ENCODE measurements at regions not wholly inside any gene's neighbourhood (a gene's known extent, or its start where the extent isn't known, plus 50 kb on each side); places are given as distances from the start of the nearest gene placed in this dataset.

DNA sequence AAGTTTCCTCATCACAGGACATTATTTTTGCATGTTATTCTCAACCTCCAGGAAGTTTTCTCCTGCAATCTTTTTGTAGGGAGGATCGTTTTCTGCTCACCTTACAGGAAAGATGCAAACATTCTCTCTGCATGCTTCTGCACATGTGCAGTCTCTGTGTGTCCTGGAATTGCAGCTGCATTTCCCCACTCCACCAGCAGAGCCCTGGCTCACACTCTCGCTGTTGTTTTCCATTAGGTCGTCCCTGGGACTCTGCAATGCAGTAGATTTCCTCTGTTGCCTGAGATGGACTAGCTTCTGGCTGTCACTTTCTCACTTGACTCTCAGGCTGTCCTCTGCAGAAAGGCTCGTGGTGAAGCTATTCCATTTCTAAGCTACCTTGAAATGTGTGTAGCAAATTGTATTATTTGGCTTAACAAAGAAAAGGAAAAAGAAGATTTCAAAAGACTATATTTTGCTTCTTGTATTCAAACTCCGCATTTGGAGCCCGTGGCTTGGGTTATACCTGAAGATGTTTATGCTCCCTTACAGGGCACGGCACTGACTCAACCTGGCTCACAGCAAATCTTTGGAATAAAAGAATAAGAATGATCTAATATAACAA is 346.7 kb downstream of the RAD51AP2 start:
- no peaks in the 10 kb centered on the region for H3K36me3 Mint-ChIP-seq (ENCODE audit: low read depth)
- H3K27me3 Mint-ChIP-seq (ENCODE audit: insufficient read depth): no peaks in the 10 kb centered on the region
- H3K36me3 ChIP-seq (ENCODE audit: control insufficient read depth, insufficient read depth, low read length): no peaks in the 10 kb centered on the region
- no peak overlapping the region for H3K4me3 Mint-ChIP-seq
- H3K9me3 Mint-ChIP-seq: no peaks in the 10 kb centered on the region
- no peaks in the 10 kb centered on the region for H3K27me3 ChIP-seq (ENCODE audit: control insufficient read depth, insufficient read depth, low read length, poor library complexity, severe bottlenecking)
- H3K27ac Mint-ChIP-seq: no peak overlapping the region
- no peak overlapping the region for H3K27ac ChIP-seq (ENCODE audit: low read depth, low read length)
- H3K9me3 ChIP-seq (ENCODE audit: control insufficient read depth, low read length): no peaks in the 10 kb centered on the region
- no peak overlapping the region for H3K9ac ChIP-seq (ENCODE audit: extremely low read depth, low read length, poor library complexity, severe bottlenecking)
- no peaks in the 10 kb centered on the region for H3K4me1 ChIP-seq (ENCODE audit: control insufficient read depth, insufficient read depth, low read length)
- peak; percentile 89 for DNase-seq
- TF ChIP-seq, protein P1, sequence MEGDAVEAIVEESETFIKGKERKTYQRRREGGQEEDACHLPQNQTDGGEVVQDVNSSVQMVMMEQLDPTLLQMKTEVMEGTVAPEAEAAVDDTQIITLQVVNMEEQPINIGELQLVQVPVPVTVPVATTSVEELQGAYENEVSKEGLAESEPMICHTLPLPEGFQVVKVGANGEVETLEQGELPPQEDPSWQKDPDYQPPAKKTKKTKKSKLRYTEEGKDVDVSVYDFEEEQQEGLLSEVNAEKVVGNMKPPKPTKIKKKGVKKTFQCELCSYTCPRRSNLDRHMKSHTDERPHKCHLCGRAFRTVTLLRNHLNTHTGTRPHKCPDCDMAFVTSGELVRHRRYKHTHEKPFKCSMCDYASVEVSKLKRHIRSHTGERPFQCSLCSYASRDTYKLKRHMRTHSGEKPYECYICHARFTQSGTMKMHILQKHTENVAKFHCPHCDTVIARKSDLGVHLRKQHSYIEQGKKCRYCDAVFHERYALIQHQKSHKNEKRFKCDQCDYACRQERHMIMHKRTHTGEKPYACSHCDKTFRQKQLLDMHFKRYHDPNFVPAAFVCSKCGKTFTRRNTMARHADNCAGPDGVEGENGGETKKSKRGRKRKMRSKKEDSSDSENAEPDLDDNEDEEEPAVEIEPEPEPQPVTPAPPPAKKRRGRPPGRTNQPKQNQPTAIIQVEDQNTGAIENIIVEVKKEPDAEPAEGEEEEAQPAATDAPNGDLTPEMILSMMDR (conservative IDR thresholded peaks at IDR 0.05): peak; percentile 83
- WGBS, 2 experiments (ENCODE audit: insufficient coverage in 1 of 2, insufficient read length in 1 of 2): 0 to 58% methylated on average over 2 to 7 of the region's 7 CpGs
- no peak overlapping the region for H3K4me3 ChIP-seq (ENCODE audit: low read length)
- H3K4me1 Mint-ChIP-seq: peaks cover 4% of the 10 kb centered on the region

DNA sequence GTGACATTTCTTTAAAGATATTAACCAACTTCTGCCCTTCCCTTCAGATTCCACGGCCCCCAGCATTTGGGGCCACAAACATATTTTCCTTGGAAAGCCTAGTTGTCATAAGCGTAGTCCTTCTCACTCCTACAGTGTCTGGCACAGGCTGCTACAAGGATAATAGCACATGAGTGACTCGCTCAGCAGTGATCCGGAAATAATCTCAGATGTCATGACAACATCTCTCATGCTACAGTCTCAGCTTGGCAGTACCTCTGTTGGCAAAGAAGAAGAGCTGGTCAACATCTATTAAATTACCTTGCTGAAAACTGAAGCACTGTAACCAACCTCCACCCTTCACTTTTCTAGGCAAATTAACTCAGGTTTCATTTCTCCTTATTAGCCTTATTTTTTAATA is 351.7 kb downstream of the RAD51AP2 start:
- Histone ChIP-seq H3K27me3 (ENCODE audit: control insufficient read depth, insufficient read depth, low read length, poor library complexity, severe bottlenecking) (no peaks in the 10 kb centered on the region), H3K9me3 (ENCODE audit: control insufficient read depth, low read length) (no peaks in the 10 kb centered on the region), H3K27ac (ENCODE audit: low read depth, low read length) (no peak overlapping the region), H3K36me3 (ENCODE audit: control insufficient read depth, insufficient read depth, low read length) (no peaks in the 10 kb centered on the region), H3K9ac (ENCODE audit: extremely low read depth, low read length, poor library complexity, severe bottlenecking) (no peak overlapping the region), H3K4me3 (ENCODE audit: low read length) (no peak overlapping the region), H3K4me1 (ENCODE audit: control insufficient read depth, insufficient read depth, low read length) (no peaks in the 10 kb centered on the region)
- Mint-ChIP-seq H3K4me3 (no peak overlapping the region), H3K27ac (no peak overlapping the region), H3K4me1 (peaks cover 2% of the 10 kb centered on the region), H3K36me3 (ENCODE audit: low read depth) (no peaks in the 10 kb centered on the region), H3K27me3 (ENCODE audit: insufficient read depth) (no peaks in the 10 kb centered on the region), H3K9me3 (no peaks in the 10 kb centered on the region)
- DNase-seq: no peak
- 92 to 98% methylated on average over 4 of the region's 4 CpGs for WGBS, 2 experiments (ENCODE audit: insufficient coverage in 1 of 2, insufficient read length in 1 of 2)
- TF ChIP-seq, protein P1 (conservative IDR thresholded peaks at IDR 0.05): no peak

DNA sequence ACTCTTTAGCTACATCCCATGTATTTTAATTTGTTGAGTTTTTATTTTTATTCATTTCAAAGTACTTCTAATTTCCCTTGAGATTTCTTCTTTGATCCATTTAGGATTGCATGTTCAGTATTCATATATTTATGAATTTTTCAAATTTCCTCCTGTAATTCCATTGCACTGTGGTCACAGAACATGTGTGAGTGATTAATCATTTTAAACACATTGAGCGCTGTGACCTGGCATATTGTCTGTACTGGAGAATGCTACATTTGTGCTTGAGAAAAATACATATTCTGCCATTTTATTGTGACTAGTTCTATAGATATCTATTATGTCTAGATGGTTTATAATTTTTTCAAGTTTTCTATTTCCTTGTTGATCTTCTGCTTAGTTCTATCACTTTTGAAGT is 353.7 kb downstream of the RAD51AP2 start:
- no peak overlapping the region for H3K27ac Mint-ChIP-seq
- H3K4me1 Mint-ChIP-seq: no peaks in the 10 kb centered on the region
- no peaks in the 10 kb centered on the region for H3K9me3 ChIP-seq (ENCODE audit: control insufficient read depth, low read length)
- H3K9ac ChIP-seq (ENCODE audit: extremely low read depth, low read length, poor library complexity, severe bottlenecking): no peak overlapping the region
- WGBS, 2 experiments (ENCODE audit: insufficient coverage in 1 of 2, insufficient read length in 1 of 2): 94 to 100% methylated on average over 1 of the region's 1 CpG
- DNase-seq: no peak
- H3K27me3 ChIP-seq (ENCODE audit: control insufficient read depth, insufficient read depth, low read length, poor library complexity, severe bottlenecking): no peaks in the 10 kb centered on the region
- H3K4me3 Mint-ChIP-seq: no peak overlapping the region
- H3K36me3 Mint-ChIP-seq (ENCODE audit: low read depth): no peaks in the 10 kb centered on the region
- no peak overlapping the region for H3K27ac ChIP-seq (ENCODE audit: low read depth, low read length)
- no peaks in the 10 kb centered on the region for H3K9me3 Mint-ChIP-seq
- H3K27me3 Mint-ChIP-seq (ENCODE audit: insufficient read depth): no peaks in the 10 kb centered on the region
- TF ChIP-seq, protein P1 (conservative IDR thresholded peaks at IDR 0.05): no peak
- no peaks in the 10 kb centered on the region for H3K36me3 ChIP-seq (ENCODE audit: control insufficient read depth, insufficient read depth, low read length)
- peaks cover 6% of the 10 kb centered on the region for H3K4me1 ChIP-seq (ENCODE audit: control insufficient read depth, insufficient read depth, low read length)
- H3K4me3 ChIP-seq (ENCODE audit: low read length): no peak overlapping the region

Measured in endodermal cell (in vitro differentiated cells).